HG02970 (cell line): ENCODE measurements at regions not wholly inside any gene's neighbourhood (a gene's known extent, or its start where the extent isn't known, plus 50 kb on each side); places are given as distances from the start of the nearest gene placed in this dataset.
"Not testable (repeated sequence)": the region's sequence is repeated elsewhere in the genome, so short reads cannot be mapped to it uniquely, and the experiment has no call there.

ENCODE experiments used
- ATAC-seq: cut with Tn5 transposase; IDR thresholded peaks from one replicate; pipeline ENCODE4 v1.9.1; 2021; ENCODE audit warnings: mild to moderate bottlenecking, moderate library complexity, moderate number of reproducible peaks; ENCODE audit not compliant: unreplicated experiment, low FRiP score

DNA sequence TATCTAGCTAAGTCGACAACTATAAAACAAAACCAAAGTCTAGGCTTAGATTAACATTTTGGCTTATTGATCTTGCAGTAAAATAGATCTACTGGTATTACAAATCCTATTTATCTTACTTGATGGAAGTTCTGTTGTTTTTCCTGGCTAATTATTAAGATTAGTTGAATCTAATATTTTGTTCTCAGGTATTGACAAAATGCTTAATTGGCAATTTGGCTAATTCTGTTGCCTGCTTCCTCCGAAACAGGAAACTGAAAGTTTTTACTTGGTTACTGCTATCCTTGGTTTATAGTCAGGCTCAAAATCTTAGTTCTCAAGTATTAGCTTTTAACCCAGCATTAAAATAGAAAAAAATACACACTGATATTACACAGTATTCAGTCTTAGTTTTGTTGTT lies 820.5 kb downstream of the NR2F1-AS1 start:
- no peak for ATAC-seq

DNA sequence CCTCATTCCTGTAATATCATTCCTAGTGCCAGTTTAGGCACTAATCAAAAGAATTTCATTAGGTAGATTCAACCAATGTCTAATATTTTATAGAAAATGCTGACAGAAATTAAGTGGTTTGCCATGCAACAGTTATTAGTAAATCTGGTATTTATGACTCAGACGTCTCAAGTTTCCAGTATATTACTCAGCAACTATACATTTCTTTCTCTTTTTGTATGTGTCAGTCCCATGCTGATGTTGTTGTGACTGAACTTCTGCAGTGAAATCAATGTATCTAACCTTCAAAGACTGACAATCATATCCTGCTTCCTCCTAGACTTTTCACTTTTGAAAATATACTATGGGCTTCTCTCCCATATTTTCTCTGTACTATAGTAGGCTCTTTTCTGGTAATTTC lies 822.5 kb downstream of the NR2F1-AS1 start:
- ATAC-seq = no peak

DNA sequence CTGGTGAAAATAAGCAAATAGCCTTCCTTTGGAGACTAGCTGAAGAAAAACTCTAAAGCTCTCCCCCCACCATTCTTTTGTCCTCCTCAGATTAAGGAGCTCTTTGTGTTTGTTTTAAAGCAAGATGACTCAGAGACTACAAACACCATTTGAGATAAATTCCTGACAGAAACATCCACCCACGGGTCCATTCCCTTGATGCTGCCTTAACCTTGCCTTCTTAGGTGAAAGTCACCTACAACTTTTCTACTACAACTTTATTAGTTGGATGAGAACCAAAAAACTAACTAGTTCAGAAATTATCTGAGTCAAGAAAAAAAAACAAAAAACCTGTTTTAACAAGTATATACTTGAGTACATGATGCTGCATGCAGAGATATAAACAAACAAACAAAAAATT lies 831.1 kb downstream of the NR2F1-AS1 start:
- no peak for ATAC-seq

DNA sequence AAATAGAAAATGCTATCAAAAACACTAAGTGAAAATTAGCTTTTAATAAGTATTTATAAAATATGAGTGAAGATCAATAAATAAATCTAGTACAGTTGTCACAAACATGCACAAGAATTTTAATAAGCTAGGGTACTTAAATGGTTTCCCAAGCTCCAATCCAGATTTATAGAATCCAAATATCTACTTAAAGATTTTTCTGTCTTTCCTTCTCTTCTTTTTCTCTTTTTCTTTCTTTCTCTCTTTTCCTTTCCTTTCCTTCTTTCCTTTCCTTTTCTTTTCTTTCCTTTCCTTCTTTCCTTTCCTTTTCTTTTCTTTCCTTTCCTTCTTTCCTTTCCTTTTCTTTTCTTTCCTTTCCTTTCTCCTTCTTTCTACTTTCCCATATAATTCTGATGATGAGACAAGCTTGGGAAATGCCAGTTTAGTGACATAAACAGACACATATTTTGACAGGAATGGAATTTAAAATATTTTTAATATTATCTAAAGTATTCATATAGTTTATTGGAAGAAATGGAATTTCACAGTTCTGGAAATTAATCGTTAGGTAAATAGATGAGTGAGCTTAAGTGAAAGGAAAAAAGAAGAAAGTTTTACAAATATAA lies 832.8 kb downstream of the NR2F1-AS1 start:
- ATAC-seq = no peak

DNA sequence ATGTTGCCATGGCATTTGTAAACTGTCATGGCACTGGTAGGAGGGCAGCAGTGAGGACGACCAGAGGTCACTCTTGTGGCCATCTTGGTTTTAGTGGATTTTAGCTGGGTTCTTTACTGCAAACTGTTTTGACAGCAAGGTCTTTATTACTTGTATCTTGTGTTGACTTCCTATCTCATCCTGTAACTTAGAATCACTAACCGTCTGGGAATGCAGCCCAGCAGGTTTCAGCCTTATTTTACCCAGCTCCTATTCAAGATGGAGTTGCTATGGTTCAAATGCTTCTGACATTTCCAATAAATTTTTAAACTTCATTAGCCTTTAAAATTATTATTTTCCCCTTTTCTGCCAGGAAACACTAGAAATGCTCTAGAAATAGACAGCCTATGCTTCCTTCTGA lies 839.1 kb downstream of the NR2F1-AS1 start:
- ATAC-seq = no peak

DNA sequence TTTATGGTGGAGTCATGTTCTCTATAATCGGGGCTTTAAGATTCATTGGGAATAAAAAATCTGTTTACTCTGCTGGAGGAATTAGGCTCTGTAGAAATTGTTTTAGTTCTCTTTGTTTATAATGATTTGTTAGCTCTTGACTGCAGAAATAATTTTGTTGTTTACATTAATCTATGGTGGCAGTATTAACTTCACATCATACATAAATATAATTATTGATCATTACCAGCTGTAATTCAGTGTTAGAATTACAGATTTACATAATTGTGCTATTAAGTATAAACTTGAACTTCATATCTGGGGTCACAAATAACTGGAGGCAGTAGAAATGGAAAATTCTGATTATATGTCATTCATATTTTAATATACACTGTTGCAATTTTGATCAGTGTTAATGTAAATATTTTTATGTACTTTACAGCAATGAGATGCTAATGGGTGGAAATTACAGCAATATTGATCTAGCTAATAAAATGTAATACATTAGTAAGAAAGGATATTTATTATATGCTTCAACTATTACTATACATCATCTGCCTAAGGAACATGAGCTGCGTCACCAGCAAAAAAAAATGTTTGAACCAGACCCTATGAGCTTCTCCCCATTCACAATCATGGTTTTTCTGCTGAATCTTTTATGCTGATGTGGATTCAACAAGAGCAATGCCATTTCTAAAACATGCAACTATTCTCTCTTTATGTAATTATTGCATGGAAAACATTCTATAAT lies 846.6 kb downstream of the NR2F1-AS1 start:
- no peak for ATAC-seq

DNA sequence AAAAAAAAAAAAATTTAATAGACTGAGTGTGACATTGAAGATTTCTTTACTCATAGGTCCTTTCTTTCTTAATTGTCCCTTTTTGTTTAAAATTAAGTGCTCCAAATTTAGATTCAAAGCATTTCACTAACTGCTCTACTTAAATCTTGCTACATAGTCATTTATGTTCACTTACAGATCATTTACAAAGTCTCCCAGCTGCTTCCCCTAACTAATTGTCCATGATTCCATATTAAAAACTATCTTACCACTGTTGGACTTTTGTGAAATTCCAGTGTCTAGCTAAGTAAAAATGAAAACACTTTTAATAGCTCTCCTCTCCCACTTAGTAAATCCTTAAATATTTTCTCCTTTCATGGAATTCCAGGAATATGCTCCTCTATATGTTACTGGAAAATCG lies 850.5 kb downstream of the NR2F1-AS1 start:
- ATAC-seq = no peak

DNA sequence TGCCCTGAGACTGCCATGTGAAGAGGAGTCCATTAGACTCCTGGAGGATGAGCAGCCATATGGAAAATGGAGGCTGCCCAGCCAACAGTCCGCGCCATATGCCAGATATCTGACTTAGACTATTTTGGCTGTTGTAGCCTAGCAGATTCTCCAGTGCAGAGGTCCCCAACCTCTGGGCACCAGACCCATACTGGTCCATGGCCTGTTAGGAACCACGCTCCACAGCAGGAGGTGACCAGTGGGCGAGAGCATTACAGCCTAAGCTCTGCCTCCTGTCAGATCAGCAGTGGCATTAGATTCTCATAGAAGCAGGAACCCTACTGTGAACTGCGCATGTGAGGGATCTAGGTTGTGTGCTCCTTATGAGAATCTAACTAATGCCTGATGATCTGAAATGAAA lies 851.9 kb downstream of the NR2F1-AS1 start:
- no peak for ATAC-seq

DNA sequence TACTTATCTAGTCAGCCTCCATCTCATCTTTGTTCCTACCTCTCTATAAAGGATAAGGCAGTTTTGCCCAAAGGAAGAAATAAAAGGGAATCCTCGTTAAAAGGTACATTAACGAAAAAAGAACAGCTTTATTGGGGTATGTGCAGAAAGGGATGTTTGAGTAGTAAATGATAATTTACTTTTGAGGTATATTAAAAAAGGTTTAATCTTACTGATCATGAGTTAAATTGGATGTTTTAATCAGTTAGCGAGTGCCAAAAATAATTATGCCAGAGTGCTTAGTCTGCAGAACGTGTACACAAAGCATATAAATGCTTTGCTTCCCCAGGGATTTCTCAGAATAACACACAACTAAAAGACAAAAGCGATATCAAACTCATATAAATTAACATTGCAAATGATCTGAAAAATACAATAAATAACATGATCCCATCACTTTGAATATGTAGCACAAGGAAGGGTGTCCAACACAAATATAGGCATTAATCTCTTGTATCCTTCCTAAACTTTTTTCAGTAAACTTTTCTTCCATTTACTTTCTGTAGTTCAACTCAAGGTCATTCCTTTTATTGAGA lies 865.0 kb downstream of the NR2F1-AS1 start:
- ATAC-seq = no peak

DNA sequence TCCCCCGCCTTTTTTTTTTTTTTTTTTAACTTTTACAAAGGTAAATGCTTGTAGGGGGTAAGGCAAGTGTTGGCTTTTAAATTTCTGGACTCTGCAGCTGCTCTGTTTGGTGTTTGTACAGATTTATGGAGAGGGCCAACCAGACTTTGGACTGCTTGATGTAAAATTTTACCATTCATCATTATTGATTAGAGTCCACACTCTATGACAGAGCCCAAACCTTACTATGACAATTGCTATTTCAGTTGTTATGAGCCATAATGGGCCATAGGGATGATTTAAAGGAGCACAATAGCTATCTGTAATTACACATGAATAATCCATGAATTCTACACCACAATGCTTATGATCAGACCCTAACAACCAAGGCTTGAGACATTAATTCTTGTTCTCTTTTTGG lies 867.2 kb downstream of the NR2F1-AS1 start:
- ATAC-seq = no peak

DNA sequence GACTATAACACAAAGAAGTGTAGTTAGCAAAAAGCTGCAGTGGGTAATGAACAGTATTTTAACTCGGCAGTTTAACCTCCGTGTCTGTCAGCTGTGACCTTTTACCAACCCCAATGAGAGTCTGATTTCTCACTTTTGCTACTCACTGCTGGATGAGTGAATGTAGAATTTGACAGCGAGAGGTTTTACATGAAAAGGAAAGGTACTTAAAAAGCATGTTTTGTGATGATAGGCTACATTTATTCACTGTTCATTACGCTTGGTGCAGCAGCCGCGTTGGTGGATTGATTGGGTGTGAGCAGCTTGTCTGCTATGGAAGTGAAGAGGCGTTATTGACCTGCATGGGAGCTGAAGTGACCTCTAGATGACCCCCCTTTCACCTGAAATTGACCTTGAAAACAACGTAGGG lies 867.7 kb downstream of the NR2F1-AS1 start:
- ATAC-seq = no peak

DNA sequence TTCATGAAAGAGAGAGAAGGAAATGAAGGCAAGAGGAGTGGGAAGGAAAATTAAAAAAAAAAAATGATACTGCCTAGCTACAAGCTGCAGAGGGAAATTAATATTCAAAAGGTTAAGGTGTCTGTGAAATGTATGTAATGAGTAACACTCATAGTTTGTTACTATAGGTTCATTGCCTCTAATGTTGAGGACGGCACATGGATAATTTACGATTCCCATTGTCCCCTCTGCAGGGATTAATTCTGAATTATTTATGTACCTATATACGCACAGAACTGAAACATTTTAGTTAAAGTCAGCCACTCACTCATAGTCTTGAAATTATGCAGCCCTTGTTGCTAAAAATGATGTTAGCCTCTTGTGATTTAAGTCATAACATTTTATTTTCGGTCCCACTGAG lies 869.1 kb downstream of the NR2F1-AS1 start:
- ATAC-seq = no peak

DNA sequence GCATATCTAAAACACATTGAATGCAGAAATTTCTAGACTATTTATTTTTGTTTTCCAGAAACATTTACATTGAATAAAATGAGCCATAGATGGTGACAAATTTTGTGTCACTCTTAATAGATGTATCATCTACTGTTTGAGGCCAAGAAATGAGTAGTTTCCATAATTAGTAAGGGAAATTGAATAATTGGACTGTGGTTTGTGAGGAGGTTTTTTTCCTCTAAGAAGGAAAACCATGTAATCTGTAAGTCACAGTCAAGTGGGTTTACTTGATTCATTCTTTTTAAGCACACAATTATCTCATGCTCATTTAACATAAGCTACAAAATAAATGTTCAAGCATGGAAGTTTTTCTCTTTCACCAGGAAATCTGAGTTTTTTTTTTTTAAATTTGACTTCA lies 876.4 kb downstream of the NR2F1-AS1 start:
- ATAC-seq = no peak

DNA sequence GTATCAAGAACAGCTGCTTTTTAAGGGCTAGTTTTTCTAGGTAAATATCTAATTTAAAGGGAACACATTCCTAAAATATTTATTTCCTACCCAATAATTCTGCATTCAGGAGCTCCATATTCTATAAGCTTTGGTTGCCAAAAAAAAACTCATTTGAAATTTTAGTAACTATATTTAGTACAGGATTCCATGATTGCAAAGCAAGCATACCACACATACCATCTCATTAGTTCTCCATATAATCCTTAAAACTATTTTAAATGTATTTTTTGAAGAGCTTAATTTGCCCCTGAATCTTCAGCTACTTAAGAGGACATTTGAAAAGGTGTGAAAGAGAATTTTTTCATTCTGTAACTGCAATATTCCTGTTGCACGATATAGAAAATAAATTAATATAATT lies 877.0 kb downstream of the NR2F1-AS1 start:
- no peak for ATAC-seq

DNA sequence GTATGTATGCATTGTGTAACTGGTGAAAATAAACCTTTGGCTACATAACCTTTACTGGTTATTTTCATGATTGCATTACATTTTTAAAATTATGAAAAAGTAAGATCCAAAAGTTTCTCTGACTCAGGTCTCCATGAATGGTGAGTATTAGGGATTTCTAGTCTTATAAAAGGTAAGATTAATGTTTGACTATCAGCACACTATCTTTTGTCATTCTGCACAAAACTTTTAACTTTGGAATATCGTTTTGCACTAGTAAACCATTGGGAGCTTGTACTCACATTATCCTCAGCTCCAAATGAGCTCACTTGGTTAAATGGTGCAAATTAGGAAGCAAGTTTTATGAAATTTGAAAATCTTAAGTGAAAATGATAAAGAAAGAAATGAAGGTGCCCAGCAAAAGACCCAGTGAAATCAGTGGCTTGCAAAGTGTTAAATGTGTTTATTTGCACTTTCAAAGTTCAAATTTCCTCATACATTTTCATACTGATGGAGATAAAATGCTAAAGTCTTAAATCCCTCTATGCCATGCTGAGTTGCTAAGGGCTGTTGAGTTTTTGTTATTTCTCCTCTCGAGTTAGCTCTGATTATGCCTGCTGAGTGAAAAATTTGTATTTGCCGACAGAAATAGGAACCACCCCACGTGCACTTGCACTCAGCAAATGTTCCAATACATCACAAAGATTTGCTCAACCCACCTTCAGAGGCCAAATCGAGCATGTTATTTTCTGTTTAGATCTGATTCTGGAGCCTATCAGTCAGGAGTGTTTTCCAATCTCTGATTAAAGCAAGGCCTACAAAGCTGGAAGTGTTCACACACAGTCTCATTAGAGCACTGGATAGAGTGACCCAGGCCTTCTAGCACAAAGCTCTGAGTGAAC lies 885.7 kb downstream of the NR2F1-AS1 start:
- ATAC-seq = no peak

DNA sequence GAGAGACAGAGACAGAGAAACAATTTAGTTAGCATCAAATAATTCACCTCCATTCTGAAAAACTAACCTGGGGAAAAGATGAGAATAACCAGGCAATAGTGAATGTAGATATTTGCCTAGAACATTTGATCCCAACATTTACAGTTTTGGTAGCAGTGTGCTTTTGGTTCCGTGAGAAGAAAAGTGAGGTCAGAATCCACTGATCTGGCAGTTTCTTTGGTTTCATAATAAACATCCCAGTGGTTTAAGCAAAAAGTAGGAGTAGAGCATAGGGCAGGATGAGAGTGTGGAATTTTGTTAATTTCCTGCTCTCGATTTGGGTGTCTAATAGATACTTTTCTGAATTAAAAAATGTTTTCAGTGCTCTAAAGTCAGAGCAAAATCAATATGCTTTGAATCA lies 887.0 kb downstream of the NR2F1-AS1 start:
- ATAC-seq = no peak

DNA sequence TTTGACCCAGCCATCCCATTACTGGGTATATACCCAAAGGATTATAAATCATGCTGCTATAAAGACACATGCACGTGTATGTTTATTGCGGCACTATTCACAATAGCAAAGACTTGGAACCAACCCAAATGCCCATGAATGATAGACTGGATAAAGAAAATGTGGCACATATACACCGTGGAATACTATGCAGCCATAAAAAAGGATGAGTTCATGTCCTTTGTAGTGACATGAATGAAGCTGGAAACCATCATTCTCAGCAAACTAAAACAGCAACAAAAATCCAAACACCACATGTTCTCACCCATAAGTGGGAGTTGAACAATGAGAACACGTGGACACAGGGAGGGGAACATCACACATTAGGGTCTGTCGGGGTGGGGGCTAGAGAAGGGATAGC lies 889.1 kb downstream of the NR2F1-AS1 start:
- not testable (repeated sequence) for ATAC-seq

DNA sequence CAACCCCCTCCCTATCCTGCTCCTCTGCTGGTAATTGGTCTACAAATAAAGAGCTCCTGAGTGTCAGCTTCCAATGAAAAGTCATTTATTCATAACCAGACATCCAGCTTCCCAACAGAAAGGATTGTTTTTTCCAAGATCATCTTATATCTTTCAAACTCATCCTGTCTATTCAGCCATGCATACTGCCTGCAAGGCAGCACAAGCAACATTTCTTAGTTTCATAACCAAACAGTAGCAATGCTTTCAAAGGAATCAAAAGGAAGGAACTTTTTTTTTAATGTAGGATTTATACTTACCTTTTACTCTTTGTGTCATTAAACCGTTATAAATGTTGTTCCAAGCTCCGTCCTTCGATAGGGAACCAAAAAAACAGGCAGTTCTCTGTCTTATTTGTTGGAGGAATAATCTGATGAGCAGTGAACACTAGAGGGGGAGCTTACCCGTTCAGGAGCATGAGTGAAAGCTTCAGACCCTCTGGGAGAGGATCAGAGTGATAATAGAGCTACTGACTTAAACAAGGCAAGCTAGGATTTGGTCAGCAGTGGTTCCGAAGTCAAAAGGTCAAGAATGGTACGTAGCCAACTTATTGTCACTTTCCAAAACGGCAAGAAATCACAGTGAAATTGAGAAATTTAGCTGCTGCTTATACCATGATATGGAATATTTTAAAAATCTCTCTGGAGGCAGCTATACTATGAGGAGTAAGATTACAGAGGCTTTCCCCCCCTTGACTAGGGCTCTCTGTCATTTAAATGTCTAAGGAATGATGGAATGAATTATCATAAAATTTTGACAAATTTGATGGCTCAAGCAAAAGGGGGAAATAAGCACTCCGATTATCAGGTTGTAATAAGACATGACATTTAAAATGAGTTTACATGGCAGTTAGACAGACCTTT lies 892.9 kb downstream of the NR2F1-AS1 start:
- no peak for ATAC-seq

DNA sequence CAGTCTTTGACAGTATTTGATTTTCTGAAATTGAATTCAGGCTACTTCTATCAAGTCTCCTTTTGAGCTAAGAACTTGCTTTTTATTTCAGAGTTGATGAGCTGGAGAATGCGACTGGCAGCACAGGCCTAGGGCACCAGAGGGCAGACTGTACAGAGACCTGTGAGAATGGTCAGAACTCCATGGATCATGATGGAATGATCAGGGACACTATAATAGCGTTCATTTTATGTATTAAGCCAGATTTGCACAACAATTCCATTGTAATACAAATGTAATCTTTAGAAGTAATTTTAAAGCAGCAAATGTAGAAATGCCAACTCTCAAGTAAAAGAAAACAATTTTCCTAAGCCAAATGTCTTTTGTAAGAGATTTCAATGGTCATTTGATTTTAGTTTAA lies 902.4 kb downstream of the NR2F1-AS1 start:
- no peak for ATAC-seq
